Fibroblast of skin of left biceps (primary cell): ENCODE measurements at regions not wholly inside any gene's neighbourhood (a gene's known extent, or its start where the extent isn't known, plus 50 kb on each side); places are given as distances from the start of the nearest gene placed in this dataset.
"Not testable (repeated sequence)": the region's sequence is repeated elsewhere in the genome, so short reads cannot be mapped to it uniquely, and the experiment has no call there.

Source experiments
- DNase-seq, 2 experiments: peaks; one replicate each; pipeline ENCODE4 v3.0.0-alpha.2; 2013; ENCODE audit warnings: low read depth in 2 of 2

DNA sequence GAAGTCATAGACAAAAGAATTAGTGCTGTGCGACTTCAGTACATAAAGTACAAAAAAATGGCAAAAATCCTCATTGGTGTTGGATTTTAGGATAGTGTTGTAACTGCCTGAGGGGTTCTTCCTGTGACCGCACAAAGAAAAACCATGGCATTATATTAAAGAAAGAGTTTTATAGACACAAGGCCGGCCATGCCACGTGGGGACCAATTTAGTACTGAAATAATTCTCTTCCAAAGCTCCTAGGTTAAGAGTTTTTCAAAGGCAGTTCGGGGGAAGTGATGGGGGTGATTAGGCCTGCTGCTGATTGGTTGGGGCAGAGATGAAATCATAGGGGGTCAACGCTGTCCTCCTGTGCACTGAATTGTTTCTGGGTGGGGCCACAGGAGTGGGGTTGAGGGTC lies 150.9 kb upstream of the EEA1 start:
- no peak for DNase-seq

- no peak for DNase-seq
These were observed 151.4 kb upstream of the EEA1 start for GRCh38 chr12:93080452-93080851.

DNA sequence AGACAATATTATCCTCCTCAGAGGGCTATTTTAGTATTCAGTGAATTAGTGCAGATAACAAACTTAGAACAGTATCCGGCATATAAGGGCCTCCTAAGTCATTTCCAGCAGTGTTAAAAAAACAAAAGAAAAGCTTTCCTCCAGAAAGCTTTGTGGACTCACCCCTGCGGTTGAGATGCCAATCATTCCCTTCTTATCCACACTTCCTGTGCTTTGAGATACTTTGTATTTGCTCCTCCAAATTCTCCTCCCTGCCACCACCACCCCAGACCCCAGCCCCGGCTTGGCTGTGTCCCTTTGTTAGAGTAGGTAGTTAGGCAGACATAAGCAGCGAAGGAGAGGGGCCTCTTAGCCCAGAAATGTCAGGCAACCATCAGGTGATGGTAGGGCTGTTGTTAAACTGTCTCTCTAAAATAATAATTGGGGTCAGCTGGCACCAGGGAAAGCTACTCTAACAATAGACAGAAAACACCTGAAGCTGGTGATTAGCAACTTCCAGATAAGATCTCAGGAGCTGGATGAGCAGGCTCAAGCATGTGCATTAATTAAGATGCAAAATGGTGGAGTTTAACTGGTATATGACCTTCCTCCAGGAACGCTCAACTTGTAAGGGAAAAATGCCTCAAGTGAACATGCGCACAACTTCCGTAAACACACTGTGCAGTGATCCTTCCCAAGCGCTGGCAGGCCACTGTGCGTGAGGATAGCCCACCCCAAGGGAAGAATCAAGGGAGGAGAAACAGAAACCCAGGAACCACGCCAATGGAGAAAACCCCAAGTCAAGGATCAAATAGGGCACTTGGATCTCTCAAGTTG lies 152.1 kb upstream of the EEA1 start:
- peak; percentile 25 to 26 for DNase-seq

DNA sequence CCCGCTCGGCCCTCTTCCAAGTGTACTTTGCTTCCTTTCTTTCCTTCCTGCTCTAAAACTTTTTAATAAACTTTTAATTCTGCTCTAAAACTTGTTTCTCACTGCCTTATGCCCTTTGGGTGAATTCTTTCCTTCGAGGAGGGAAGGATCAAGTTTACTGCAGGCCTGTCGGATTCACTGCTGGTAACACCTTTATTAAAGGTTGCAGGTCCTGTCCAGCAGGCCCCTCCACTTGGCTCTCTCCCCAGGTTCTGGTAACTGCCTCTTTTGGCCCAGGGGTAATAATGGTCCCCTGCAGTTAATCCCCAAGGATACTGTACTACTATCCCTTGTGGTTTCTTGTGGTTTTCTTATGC lies 152.7 kb upstream of the EEA1 start:
- DNase-seq, result no peak

- no peak for DNase-seq
These were observed 156.5 kb upstream of the EEA1 start for GRCh38 chr12:93085383-93086287.

- no peak for DNase-seq
These were observed 157.2 kb upstream of the EEA1 start for GRCh38 chr12:93086288-93086727.

GRCh38 chr12:93087840-93088610 lies 158.9 kb upstream of the EEA1 start:
- no peak for DNase-seq

DNA sequence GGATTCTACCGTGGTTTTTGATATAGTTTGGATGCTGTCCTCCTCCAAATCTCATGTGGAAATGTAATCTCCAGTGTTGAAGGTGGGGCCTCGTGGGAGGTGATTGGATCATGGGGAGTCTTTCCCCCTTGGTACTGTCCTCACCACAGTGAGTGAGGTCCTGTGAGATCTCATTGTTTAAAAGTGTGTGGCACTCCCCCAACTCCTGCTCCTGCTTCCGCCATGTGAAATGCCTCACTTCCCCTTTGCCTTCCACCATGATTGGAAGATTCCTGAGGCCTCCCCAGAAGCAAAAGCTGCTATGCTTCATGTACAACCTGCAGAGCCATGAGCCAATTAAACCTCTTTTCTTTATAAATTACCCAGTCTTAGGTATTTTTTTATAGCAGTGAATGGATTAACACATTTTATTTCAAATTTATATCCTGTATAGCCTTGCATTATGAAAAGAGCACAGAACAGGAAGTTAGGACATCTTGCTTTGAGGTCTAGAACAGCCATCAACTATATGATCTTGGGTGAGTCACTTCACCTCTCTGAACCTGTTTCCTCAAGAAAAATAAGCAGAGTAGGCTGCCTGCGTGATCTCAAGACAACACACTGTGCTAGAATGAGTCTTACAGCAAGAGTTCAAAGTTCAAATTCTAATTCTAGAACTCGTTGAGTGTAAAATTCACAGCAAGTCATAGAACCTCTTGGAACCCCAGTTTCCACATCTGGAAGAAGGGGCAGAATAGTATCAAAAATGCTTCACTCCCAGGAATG lies 160.9 kb upstream of the EEA1 start:
- DNase-seq, result no peak

DNA sequence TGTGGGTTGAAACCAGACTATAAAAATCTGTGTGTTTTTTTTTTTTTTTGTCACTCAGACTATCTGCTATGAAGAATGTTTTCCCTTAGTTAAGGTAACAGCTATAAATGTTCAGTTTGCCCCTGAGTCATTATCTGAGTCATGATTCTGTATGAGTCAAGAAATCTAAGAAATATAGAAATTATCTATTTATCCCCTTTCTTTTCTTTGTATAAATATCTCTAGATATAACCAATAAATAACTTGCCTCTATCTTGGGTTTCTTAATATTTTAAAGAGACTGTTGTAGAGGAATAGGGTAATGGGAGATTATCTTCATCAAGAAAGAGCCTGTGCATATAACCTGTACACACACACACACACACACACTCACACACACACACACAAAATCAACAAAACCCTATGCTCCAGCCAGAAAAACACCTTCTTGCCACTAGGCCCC lies 161.7 kb upstream of the EEA1 start:
- peak in 1 of 2 experiments; percentile 28 for DNase-seq

DNA sequence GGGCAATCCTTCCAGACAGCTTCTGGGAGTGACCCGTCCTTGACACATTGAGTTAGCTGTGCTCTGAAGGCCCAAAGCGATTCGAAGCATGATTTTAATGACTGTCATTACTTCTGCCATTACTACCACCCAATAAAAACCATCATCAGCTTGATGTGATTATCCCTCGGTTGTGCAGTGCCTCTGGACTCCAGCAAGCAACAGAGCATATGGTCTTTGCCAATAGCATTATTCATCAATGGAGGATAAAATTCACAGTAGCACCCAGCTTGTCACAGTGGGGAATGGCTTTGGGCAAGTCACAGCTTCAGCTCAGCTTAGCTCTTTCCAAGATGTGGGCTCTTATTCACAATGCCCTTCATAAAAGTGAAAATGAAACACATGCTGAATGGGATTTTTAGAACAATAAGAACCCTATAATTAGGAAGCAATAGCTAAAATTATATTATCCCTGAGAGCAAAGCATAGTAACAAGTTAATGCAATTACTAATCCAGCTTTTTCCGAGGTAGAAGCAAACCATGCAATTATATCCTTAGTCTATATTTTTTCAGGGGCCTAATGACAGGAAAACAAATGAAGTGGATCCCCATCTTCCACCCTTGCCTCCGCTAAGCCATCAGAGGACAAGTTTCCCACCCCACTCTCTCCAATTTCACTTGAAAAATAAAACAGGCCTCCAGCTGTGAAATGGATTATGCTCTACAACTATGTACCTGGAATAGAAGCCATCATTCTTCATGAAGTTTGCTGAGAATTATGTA lies 163.0 kb upstream of the EEA1 start:
- DNase-seq, result no peak

GRCh38 chr12:93092649-93092945 lies 163.5 kb upstream of the EEA1 start:
- no peak for DNase-seq

GRCh38 chr12:93093243-93093642 lies 164.1 kb upstream of the EEA1 start:
- no peak for DNase-seq

DNA sequence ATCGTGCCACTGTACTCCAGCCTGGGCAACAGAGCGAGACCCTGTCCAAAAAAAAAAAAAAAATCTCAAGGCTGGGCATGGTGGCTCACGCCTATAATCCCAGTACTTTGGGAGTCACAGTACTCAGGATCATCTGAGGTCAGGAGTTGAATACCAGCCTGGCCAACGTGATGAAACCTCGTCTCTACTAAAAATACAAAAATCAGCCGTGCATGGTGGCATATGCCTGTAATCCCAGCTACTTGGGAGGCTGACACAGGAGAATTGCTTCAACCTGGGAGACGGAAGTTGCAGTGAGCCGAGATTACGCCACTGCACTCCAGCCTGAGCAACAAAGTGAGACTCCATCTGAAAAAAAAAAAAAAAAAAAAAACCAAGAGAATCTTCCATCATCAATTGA lies 165.1 kb upstream of the EEA1 start:
- not testable (repeated sequence) for DNase-seq

GRCh38 chr12:93094988-93095737 lies 166.1 kb upstream of the EEA1 start:
- DNase-seq, result no peak

- no peak for DNase-seq
These were observed 168.3 kb upstream of the EEA1 start for GRCh38 chr12:93097417-93097816.

DNA sequence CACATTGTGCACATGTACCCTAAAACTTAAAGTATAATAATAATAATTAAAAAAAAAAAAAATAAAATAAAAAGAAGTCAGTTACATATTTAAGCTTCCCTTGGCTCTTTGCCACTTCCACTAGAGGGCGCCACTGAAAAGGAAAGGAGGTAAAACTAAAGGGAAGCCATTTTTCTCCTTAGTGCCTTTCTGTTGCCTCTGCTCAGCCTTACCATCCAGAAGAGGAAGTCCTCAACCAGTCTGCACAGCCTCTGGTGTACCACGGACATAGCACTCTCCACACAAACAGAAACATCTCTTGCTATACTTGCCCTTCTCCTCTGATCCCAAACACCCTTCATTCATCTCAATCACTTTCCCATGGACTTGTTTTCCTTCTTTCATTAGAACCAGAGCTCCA lies 169.0 kb upstream of the EEA1 start:
- DNase-seq, result no peak

GRCh38 chr12:93099792-93100191 lies 170.7 kb upstream of the EEA1 start:
- DNase-seq, result peak in 1 of 2 experiments; percentile 29

DNA sequence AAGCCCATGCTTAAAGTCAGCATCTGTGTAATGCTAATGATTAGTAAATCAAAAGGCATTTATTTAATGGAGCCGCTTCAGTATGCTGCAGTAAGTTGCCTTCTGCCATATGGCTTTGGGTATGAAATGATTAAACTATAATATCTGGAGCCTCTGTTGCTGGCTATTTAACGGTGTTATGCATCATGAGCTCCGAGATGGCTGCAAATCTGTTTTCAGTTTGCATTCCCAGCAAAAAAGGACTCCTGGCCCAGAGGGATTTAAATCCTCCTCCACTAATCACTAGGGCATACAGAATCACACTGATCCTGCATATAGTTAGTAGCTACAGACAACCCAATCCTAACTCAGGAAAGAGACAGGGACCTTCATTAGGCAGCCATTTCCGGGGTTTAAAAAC lies 171.5 kb upstream of the EEA1 start:
- peak; percentile 76 to 80 for DNase-seq

DNA sequence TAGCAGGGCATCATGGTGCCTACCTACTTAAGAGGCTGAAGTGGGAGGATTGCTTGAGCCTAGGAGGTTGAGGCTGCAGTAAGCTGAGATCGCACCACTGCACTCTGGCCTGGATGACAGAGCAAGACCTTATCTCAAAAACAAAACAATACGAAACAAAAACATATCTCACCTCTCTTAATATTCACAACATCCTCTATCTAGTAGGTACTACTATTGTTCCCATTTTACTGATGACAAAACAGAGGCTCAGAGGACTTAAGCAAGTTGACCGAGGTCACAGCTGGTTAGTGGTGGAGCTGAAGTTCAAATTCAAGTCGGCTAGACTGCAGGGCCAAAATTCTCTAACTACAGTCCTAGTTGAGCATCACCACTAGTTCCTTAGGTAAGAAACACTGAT lies 172.3 kb upstream of the EEA1 start:
- no peak for DNase-seq

DNA sequence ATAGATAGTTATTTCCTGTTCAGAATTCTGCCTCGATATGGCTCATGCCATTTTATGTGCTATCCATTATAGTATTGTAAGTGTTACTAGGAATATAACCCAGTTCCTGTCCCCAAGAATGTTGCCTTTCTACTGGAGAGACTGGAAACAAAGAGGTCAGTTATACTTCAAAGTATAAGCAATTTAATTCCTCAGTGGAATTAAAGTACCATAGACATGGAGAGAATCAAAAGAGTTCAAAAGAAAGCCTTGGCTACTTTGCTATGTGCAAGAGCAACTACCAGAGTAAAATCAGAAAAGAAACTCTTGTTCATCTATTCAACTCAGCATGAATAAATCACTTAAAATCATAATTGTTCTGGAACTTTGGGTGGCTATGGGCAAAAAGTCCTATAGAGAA lies 173.2 kb upstream of the EEA1 start:
- DNase-seq, result no peak
